GM12892 (cell line): ENCODE measurements at regions not wholly inside any gene's neighbourhood (a gene's known extent, or its start where the extent isn't known, plus 50 kb on each side); places are given as distances from the start of the nearest gene placed in this dataset.

Experiments
- DNase-seq: peaks from one replicate; pipeline ENCODE4 v3.0.0; 2011; ENCODE audit not compliant: insufficient read length
- FAIRE-seq: peaks from 2 replicates; lab custom pipeline; 2011; peaks lifted over from hg19 to GRCh38; lab: Jason Lieb, UNC
- POLR2A ChIP-seq: IDR thresholded peaks from 2 replicates; pipeline ENCODE4 v1.6.1; 2011; ENCODE audit warnings: low read depth, low read length, control low read depth
- POLR2AphosphoS5 ChIP-seq: IDR thresholded peaks from 2 replicates; pipeline ENCODE4 v1.6.1; 2011; ENCODE audit warnings: low read depth, low read length, control low read depth
- TAF1 ChIP-seq: IDR thresholded peaks from 2 replicates; pipeline ENCODE4 v1.6.1; 2011; ENCODE audit warnings: low read depth, mild to moderate bottlenecking, control low read depth, low read length, borderline replicate concordance

DNA sequence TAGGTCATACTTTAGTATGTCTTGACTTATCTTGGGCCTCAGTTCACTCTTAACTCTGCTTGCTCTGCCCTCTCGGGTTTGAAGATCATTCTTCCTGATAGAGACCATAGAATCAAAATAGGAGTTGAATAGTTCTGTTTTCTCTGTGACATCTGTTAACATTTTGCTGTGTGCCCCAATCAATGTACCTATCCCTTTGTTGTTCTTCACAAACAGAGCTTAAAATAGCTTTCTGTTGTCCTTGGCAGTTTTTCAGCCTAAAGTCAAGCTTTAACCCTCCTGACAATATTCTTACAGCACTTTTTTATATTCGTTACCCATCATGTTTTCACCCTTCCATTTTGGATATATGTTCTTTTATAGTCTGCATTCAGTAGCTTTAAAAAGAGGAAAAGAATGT lies 724.5 kb upstream of the FANCL start:
- FAIRE-seq (no peak), DNase-seq (no peak)
- TF ChIP-seq TAF1, result no peak

DNA sequence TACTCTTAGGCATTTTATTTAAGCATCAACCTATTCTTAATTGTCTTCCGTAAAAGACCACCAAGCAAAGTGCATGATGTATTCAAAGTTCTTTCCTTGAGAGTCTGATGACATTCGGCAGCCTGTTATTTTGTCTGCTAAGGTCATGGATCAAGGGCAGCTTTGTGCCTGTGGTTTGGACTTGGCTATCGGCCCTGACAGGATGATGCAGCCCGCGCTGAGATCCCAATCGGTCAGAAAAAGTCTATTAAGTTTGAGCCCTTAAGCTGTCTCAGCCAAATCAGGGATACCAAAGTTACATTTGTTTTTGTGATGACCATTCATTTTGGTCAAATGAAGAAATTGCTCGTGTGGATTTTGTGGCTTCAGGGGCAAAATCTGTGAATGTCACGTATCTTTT lies 718.9 kb upstream of the FANCL start:
- no peak for DNase-seq
- TF ChIP-seq POLR2A, result no peak
- TF ChIP-seq POLR2AphosphoS5, result no peak
- TF ChIP-seq TAF1, result no peak
- FAIRE-seq, result no peak

DNA sequence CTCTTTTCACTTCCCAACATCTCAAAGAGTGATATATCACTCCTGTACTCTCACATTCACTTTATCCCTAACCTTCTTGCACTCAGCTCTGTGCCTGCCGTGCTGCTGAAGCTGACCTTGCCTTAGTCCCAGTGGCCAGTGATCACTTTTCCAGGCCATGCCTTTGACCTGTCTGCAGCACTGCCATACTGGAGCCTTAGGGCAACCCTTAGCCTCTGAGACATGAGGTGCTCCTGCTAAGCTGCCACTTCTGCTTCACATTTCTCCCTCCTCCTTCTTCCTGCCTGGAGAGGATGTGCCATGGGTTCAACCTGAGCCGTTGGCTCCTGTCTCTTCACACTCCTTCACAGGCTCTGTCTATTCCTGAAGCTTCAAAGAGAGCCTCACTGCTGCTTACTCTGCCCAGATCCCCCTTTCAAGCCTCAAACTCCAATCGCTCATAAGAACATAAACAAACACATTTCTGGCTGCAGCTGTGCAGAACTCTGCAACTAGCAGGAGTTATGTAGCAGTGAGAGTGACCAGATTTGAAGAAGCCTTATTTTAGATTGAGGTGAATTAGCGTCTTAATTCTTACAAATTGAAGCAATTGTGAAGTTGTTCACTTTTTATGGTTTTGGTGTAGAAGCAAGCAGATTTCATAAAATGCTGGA lies 716.2 kb upstream of the FANCL start:
- no peak for DNase-seq
- no peak for TF ChIP-seq TAF1
- no peak for FAIRE-seq

DNA sequence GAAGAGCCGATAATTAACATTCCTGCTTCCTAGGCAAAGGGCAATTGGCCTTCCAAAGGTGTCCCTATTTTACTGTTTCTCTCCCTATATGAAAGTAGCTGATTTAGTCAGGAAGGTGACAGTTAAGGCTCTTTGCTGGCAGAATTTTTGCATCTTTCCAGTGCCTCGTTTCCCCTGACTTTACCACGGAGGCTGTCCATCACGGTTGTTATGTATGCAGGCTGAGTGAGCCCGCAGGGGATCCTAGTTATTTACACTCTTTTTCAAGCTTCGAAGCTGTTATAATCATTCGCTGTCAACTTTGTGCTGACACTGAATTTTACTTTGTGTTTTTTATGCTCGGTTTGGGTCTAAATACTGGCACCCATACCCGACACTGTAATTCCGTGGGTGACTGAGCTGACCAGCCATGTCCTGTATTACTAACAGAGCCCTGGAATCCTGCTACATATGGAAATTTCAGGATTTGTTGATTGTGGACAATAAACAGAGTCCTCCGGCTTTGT lies 713.8 kb upstream of the FANCL start:
- TF ChIP-seq TAF1 (no peak), POLR2AphosphoS5 (no peak), POLR2A (no peak)
- DNase-seq, result no peak
- FAIRE-seq, result no peak

DNA sequence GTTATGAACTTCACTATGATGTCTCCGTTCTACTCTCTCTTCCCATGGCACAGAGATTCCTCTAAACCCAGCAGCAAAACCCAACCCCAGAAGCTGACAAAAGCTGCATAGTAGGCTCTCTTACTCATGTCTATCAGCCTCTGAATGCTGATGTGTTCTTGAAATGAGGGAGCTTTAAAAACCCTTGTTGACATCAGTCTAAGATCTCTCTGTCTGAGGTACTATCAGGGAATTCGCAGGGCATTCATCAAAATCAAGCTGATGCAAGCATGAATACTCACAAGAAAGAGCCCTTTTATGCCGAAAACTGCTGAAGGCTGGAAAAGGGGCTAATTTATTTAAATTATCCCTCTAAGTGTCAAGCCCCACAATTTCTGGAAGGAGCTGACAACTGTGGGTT lies 710.6 kb upstream of the FANCL start:
- FAIRE-seq (no peak), DNase-seq (no peak)
- TF ChIP-seq POLR2AphosphoS5 (no peak), TAF1 (no peak), POLR2A (no peak)

DNA sequence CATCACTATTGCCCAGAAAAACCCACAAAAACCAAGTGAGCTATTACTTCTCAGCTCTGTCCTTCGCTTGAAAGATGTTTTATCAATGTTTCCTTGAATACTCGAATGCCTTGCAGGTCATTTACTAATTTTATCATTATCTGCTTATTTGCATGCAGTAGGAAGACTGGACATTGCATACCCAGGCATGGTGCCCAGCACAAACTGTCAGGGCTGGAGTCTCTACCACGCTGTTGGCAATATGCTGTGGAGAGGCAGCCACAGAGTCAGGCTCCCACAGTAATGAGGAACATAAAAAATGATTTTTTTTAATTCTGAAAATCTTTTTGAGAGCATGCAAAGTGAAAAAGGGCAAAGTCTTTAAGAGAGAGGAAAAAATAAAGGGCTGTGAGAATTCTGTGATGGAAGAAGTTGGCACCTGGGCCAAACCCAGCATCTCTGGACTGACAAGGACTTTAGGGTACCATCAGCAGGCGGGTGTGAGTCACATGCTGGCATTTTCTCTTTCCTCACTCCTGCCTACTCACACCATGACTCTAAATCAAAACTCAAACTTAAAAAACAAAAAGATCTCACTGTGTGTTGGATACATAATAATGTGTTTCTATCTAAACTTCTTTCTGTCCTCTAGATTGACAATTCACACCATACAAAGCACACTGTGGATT lies 709.8 kb upstream of the FANCL start:
- no peak for TF ChIP-seq TAF1
- no peak for TF ChIP-seq POLR2AphosphoS5
- no peak for TF ChIP-seq POLR2A
- FAIRE-seq, result no peak
- DNase-seq, result no peak

DNA sequence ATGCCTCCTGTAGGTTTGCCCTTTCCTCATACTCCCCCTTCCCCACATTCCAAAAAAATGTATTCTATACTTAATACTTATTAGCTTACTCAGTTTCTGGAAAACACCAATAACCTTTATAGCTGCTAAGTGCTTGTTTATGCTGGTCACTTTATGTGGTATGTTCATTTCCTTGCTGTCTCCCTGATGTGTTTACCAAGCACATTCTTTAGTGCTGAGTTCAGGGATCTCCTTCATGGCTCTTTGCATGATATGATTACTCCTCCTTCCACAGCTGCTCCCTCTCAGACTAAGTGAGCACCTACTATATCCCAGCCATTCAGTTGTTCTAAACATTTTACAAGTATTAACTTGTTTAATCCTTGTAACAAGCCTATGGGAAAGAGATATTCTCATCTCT lies 698.3 kb upstream of the FANCL start:
- no peak for TF ChIP-seq POLR2A
- no peak for TF ChIP-seq POLR2AphosphoS5
- no peak for FAIRE-seq

DNA sequence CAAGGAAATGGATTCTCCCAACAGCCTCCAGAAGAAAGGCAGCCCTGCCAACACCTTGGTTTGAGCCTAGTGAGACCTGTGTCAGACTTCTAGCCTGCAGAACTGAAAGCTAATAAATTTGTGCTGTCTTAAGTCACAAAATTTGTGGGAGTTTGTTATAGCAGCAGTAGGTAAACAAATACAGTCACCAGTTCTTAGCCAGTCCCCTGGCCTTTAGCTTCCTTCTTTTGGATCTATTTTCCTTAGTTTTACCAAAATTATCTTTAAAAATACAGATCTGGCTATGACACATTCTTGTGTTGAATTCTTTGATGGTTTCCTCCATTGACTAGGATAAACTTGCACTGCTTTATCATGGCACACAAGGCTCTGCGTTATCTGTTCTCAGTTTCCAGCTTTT lies 697.9 kb upstream of the FANCL start:
- FAIRE-seq, result no peak
- TF ChIP-seq POLR2AphosphoS5 (no peak), TAF1 (no peak), POLR2A (no peak)
- no peak for DNase-seq

More for the DNA sequence above, 698.3 kb upstream of the FANCL start:
- DNase-seq, result no peak

DNA sequence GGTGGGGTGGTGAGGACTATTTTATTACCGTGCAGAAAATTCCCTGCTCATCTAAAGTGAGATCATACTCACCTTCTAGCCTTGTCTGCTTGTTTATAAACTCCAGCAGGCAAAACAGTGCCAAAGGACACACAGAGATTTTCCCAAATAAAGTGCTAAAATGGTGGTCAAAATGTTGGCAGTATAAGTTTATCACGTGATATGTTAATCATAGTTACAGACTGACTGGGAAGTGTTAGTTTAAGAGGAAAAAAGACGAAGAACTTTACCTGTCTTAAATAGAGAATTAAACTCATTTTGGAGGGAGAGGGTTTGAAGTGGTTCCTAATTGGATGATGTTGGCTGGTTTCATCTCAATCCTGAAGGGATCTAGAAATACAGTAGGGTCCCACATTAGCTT lies 691.7 kb upstream of the FANCL start:
- DNase-seq (no peak), FAIRE-seq (no peak)
- no peak for TF ChIP-seq POLR2A
- TF ChIP-seq TAF1, result no peak
- no peak for TF ChIP-seq POLR2AphosphoS5

DNA sequence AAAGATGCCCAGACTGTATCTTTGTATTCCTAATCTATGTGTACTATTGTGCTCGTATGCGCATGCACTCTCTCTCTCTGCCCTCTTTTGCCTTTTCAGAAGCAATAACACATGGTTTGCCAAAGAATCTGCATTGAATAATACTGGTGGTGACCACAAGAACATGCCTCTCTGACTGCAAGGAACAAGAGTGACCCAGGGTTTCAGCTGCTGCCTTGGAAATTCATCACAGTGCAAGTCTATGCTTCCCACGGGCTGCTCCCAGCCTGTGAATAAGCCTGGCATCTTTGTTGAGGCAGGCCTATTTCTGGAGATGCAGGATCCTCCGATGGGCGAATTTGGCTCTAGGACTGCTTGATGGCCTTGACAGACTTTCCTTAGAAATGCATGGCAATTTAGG lies 689.4 kb upstream of the FANCL start:
- no peak for TF ChIP-seq TAF1
- no peak for TF ChIP-seq POLR2AphosphoS5
- no peak for TF ChIP-seq POLR2A
- FAIRE-seq, result no peak

DNA sequence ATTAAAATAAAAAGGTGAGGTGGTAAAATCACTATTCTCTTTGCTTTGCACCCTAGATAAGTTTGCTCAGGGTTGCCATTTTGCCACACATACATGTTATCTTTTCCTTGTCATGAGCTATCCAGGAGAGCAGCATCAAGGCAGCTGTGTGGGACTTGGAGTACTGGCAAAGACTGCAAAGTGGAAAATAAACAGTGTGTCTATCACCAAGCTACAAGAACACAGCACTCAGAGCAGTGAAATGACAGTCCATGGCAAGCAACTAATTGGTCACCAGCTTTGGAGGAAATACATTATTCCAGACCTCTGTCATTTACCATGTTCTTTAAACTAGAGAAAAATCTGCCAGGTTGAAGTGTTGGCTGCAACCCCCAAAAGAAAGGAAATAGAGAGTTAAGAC lies 687.8 kb upstream of the FANCL start:
- DNase-seq, result no peak
- no peak for FAIRE-seq
- TF ChIP-seq POLR2AphosphoS5 (no peak), TAF1 (no peak), POLR2A (no peak)

More for the DNA sequence above, 689.4 kb upstream of the FANCL start:
- no peak for DNase-seq

DNA sequence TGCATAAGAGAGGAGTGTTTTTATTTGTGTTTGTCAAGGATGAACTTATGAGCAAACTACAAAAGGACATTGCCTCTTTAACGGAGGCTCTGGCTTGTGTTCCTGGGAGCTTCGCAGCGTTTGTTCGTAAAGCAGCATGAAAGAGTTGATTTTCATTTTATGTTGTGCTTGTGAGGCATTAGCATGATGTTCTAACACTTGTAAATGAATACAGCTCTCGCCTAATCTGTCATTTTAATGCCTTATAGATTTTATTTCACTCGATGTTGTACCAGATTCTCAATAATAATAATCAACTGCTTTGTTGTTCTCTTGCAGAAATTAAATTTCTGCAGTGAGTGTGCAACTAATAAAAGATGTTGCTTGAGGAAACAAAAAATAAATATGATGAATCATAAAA lies 687.3 kb upstream of the FANCL start:
- TF ChIP-seq TAF1 (no peak), POLR2AphosphoS5 (no peak), POLR2A (no peak)
- FAIRE-seq (no peak), DNase-seq (no peak)
